GM12878 (cell line): ENCODE measurements at regions not wholly inside any gene's neighbourhood (a gene's known extent, or its start where the extent isn't known, plus 50 kb on each side); places are given as distances from the start of the nearest gene placed in this dataset.

Experiments
- ATAC-seq: fragments of 200-7000 bp; cut with Tn5 transposase; 3 replicates; pipeline ENCODE4 v1.9.1; 2020; ENCODE audit warnings: mild to moderate bottlenecking, moderate library complexity
- BruUV-seq: library from RNA; stranded (reverse); fragments of 400-500 nt; replicated peaks from 2 replicates; lab custom pipeline; 2021; lab: Mats Ljungman, UMichigan
- CTCF ChIA-PET: fragments of 300-600 bp; sonication (Branson Sonifier 250); formaldehyde crosslinking; extraction: SDS; loops from one replicate; lab custom pipeline; 2021; ENCODE audit warnings: inconsistent platforms; lab: Yijun Ruan, JAX
- POLR2A ChIA-PET: fragments of 350-600 bp; formaldehyde crosslinking; extraction: SDS; loops from one replicate; lab custom pipeline; 2021; ENCODE audit warnings: inconsistent platforms; lab: Charles Lee
- RAD21 ChIA-PET: fragments of 300-600 bp; sonication (Branson Sonifier 250); formaldehyde crosslinking; loops from one replicate; lab custom pipeline; 2023; ENCODE audit warnings: antibody characterized with exemption; ENCODE audit not compliant: unreplicated experiment; lab: Charles Lee
- SMC1A ChIA-PET: fragments of 300-600 bp; sonication (Branson Sonifier 250); formaldehyde crosslinking; loops from one replicate; lab custom pipeline; 2023; ENCODE audit not compliant: unreplicated experiment, uncharacterized antibody; lab: Charles Lee
- DNase-seq: peaks from one replicate; pipeline ENCODE4 v3.0.0-alpha.2; 2011; ENCODE audit warnings: low read depth, low spot score
- FAIRE-seq: peaks from 3 replicates; lab custom pipeline; 2011; peaks lifted over from hg19 to GRCh38; lab: Jason Lieb, UNC
- H2AFZ ChIP-seq: 2 replicates; pipeline ENCODE4 v1.6.0; 2011; ENCODE audit warnings: low read depth, low read length, control low read depth; ENCODE audit not compliant: control insufficient read depth
- H3K27ac ChIP-seq: 2 replicates; pipeline ENCODE4 v1.5.1; 2011; ENCODE audit warnings: control low read depth; ENCODE audit not compliant: control insufficient read depth, insufficient read depth
- H3K27me3 ChIP-seq, 2 experiments: replicated peaks in 1 of 2; 2 replicates each; pipeline versions ENCODE4 v1.6.0 to v1.6.1; 2011; ENCODE audit warnings: low read length in 1 of 2; ENCODE audit not compliant: control insufficient read depth in 2 of 2, insufficient read depth in 2 of 2
- H3K36me3 ChIP-seq, 2 experiments: 2 replicates each; pipeline ENCODE4 v1.5.1; 2011; ENCODE audit warnings: low read length in 1 of 2; ENCODE audit not compliant: control insufficient read depth in 2 of 2, insufficient read depth in 2 of 2
- H3K4me1 ChIP-seq: 2 replicates; pipeline ENCODE4 v1.6.1; 2011; ENCODE audit warnings: mild to moderate bottlenecking, low read length, moderate library complexity, mixed read lengths; ENCODE audit not compliant: control insufficient read depth, insufficient read depth
- H3K4me2 ChIP-seq: 2 replicates; pipeline ENCODE4 v1.6.0; 2011; ENCODE audit warnings: control low read depth; ENCODE audit not compliant: control insufficient read depth, insufficient read depth
- H3K4me3 ChIP-seq: fragments of 200-600 bp; sonication (generic); 2 replicates; pipeline ENCODE4 v1.5.1; 2016
- H3K79me2 ChIP-seq: 2 replicates; pipeline ENCODE4 v1.6.0; 2011; ENCODE audit warnings: low read length; ENCODE audit not compliant: control insufficient read depth, insufficient read depth
- H3K9ac ChIP-seq: 2 replicates; pipeline ENCODE4 v1.8.0; 2011; ENCODE audit warnings: low read length, control low read depth, mixed read lengths; ENCODE audit not compliant: control insufficient read depth, insufficient read depth
- H3K9me3 ChIP-seq: replicated peaks from 3 replicates; pipeline ENCODE4 v1.5.1; 2011; ENCODE audit warnings: mild to moderate bottlenecking, low read length; ENCODE audit not compliant: control insufficient read depth, insufficient read depth
- H4K20me1 ChIP-seq: 2 replicates; pipeline ENCODE4 v1.6.0; 2011; ENCODE audit not compliant: control insufficient read depth, insufficient read depth
- ATF7 ChIP-seq: fragments of 450-650 bp; IDR thresholded peaks from 2 replicates; pipeline ENCODE4 v1.6.1; 2016; ENCODE audit warnings: low read depth, mild to moderate bottlenecking
- CBX3 ChIP-seq: fragments of 200-600 bp; sonication (generic); IDR thresholded peaks from 2 replicates; pipeline ENCODE4 v1.6.1; 2016; ENCODE audit warnings: low read depth, borderline replicate concordance
- CHD4 ChIP-seq: fragments of 200-600 bp; sonication (generic); IDR thresholded peaks from 2 replicates; pipeline ENCODE4 v1.6.1; 2016; ENCODE audit warnings: mild to moderate bottlenecking
- CREM ChIP-seq: IDR thresholded peaks from 2 replicates; pipeline ENCODE4 v1.6.1; 2014; ENCODE audit warnings: antibody characterized with exemption, low read depth
- KLF5 ChIP-seq: fragments of 450-650 bp; IDR thresholded peaks from 2 replicates; pipeline ENCODE4 v1.6.1; 2014; ENCODE audit warnings: mild to moderate bottlenecking; ENCODE audit not compliant: partially characterized antibody
- NFIC ChIP-seq: IDR thresholded peaks from 2 replicates; pipeline ENCODE4 v1.6.1; 2012; ENCODE audit warnings: low read depth, mild to moderate bottlenecking, inconsistent platforms, low read length, moderate library complexity
- POU2F2 ChIP-seq: IDR thresholded peaks from 3 replicates; pipeline ENCODE4 v1.6.1; 2011; ENCODE audit warnings: low read depth, mild to moderate bottlenecking, low read length, borderline replicate concordance
- SKIL ChIP-seq: fragments of 450-650 bp; IDR thresholded peaks from 2 replicates; pipeline ENCODE4 v1.6.1; 2017; ENCODE audit warnings: mild to moderate bottlenecking, low read depth, inconsistent platforms; ENCODE audit not compliant: poor library complexity, severe bottlenecking
- TBL1XR1 ChIP-seq: IDR thresholded peaks from 2 replicates; pipeline ENCODE4 v1.6.1; 2012; ENCODE audit warnings: low read depth, low read length, improper control_type of control experiment
- WRNIP1 ChIP-seq: IDR thresholded peaks from 2 replicates; pipeline ENCODE4 v1.6.1; 2011; ENCODE audit warnings: low read depth, low read length, improper control_type of control experiment, borderline replicate concordance
- WGBS: methylation state at CpG from one replicate; pipeline ENCODE4 v1.1.6; 2016; ENCODE audit warnings: low lambda C conversion rate; ENCODE audit not compliant: insufficient replicate concordance, insufficient coverage; ENCODE audit errors: missing lambda C conversion rate; 5-methylcytosine and 5-hydroxymethylcytosine counted together
- in situ Hi-C: fragments of 300-500 bp; cut with MboI; formaldehyde crosslinking; loops from 9 replicates; pipeline ENCODE4 v1.14.3; 2018; ENCODE audit warnings: mixed read lengths
- intact Hi-C: fragments of 100-400 bp; cut with micrococcal nuclease; formaldehyde crosslinking; loops from one replicate; pipeline ENCODE4 v1.14.2; 2022; ENCODE audit not compliant: unreplicated experiment
- TF ChIP-seq, protein P1 (sequence below): fragments of 450-650 bp; conservative IDR thresholded peaks from 2 replicates; pipeline ENCODE4 v1.6.1; 2017; ENCODE audit warnings: mild to moderate bottlenecking, moderate library complexity
- TF ChIP-seq, protein P2 (sequence below): fragments of 450-650 bp; IDR thresholded peaks from 2 replicates; pipeline ENCODE4 v1.6.1; 2017; ENCODE audit warnings: mild to moderate bottlenecking, moderate library complexity
- TF ChIP-seq, protein P3 (sequence below): IDR thresholded peaks from 2 replicates; pipeline ENCODE4 v1.6.1; 2012; ENCODE audit warnings: mild to moderate bottlenecking, low read depth, low read length

DNA sequence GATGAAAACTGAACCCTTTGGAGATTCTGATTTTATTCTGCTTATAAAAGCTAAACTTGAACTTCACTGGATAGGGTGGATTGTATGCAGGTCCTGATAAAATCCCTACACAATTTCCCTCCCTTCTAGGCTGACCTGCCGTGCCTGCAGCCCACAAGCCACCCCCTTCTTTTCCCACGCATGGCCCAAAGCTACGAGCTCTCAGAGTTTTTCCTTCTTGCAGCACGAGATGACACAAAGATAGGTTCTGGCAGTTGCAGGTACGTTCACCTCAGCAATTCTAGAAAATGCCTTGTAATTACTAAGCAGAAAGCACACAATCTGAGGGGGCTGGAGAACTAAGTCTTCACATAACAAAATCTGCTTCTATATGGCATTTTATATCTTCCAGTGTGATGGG is 110.6 kb upstream of the ATP8B1 start:
- 55% methylated on average over 5 of the region's 5 CpGs for WGBS
- no TSS peak for BruUV-seq
- no peak for FAIRE-seq
- no peak for TF ChIP-seq CREM
- no peak for TF ChIP-seq POU2F2
- no peak for TF ChIP-seq SKIL
- TF ChIP-seq, protein P1, sequence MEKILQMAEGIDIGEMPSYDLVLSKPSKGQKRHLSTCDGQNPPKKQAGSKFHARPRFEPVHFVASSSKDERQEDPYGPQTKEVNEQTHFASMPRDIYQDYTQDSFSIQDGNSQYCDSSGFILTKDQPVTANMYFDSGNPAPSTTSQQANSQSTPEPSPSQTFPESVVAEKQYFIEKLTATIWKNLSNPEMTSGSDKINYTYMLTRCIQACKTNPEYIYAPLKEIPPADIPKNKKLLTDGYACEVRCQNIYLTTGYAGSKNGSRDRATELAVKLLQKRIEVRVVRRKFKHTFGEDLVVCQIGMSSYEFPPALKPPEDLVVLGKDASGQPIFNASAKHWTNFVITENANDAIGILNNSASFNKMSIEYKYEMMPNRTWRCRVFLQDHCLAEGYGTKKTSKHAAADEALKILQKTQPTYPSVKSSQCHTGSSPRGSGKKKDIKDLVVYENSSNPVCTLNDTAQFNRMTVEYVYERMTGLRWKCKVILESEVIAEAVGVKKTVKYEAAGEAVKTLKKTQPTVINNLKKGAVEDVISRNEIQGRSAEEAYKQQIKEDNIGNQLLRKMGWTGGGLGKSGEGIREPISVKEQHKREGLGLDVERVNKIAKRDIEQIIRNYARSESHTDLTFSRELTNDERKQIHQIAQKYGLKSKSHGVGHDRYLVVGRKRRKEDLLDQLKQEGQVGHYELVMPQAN, result no peak
- no peak for TF ChIP-seq TBL1XR1
- TF ChIP-seq CBX3, result no peak
- no peak for TF ChIP-seq KLF5
- no peak for TF ChIP-seq ATF7
- no peak for TF ChIP-seq WRNIP1
- no peak for TF ChIP-seq CHD4
- TF ChIP-seq NFIC, result no peak
- TF ChIP-seq, protein P2, sequence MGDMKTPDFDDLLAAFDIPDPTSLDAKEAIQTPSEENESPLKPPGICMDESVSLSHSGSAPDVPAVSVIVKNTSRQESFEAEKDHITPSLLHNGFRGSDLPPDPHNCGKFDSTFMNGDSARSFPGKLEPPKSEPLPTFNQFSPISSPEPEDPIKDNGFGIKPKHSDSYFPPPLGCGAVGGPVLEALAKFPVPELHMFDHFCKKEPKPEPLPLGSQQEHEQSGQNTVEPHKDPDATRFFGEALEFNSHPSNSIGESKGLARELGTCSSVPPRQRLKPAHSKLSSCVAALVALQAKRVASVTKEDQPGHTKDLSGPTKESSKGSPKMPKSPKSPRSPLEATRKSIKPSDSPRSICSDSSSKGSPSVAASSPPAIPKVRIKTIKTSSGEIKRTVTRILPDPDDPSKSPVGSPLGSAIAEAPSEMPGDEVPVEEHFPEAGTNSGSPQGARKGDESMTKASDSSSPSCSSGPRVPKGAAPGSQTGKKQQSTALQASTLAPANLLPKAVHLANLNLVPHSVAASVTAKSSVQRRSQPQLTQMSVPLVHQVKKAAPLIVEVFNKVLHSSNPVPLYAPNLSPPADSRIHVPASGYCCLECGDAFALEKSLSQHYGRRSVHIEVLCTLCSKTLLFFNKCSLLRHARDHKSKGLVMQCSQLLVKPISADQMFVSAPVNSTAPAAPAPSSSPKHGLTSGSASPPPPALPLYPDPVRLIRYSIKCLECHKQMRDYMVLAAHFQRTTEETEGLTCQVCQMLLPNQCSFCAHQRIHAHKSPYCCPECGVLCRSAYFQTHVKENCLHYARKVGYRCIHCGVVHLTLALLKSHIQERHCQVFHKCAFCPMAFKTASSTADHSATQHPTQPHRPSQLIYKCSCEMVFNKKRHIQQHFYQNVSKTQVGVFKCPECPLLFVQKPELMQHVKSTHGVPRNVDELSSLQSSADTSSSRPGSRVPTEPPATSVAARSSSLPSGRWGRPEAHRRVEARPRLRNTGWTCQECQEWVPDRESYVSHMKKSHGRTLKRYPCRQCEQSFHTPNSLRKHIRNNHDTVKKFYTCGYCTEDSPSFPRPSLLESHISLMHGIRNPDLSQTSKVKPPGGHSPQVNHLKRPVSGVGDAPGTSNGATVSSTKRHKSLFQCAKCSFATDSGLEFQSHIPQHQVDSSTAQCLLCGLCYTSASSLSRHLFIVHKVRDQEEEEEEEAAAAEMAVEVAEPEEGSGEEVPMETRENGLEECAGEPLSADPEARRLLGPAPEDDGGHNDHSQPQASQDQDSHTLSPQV, result no peak
- TF ChIP-seq, protein P3, sequence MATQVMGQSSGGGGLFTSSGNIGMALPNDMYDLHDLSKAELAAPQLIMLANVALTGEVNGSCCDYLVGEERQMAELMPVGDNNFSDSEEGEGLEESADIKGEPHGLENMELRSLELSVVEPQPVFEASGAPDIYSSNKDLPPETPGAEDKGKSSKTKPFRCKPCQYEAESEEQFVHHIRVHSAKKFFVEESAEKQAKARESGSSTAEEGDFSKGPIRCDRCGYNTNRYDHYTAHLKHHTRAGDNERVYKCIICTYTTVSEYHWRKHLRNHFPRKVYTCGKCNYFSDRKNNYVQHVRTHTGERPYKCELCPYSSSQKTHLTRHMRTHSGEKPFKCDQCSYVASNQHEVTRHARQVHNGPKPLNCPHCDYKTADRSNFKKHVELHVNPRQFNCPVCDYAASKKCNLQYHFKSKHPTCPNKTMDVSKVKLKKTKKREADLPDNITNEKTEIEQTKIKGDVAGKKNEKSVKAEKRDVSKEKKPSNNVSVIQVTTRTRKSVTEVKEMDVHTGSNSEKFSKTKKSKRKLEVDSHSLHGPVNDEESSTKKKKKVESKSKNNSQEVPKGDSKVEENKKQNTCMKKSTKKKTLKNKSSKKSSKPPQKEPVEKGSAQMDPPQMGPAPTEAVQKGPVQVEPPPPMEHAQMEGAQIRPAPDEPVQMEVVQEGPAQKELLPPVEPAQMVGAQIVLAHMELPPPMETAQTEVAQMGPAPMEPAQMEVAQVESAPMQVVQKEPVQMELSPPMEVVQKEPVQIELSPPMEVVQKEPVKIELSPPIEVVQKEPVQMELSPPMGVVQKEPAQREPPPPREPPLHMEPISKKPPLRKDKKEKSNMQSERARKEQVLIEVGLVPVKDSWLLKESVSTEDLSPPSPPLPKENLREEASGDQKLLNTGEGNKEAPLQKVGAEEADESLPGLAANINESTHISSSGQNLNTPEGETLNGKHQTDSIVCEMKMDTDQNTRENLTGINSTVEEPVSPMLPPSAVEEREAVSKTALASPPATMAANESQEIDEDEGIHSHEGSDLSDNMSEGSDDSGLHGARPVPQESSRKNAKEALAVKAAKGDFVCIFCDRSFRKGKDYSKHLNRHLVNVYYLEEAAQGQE, result no peak

More for the DNA sequence above, 110.6 kb upstream of the ATP8B1 start:
- Histone ChIP-seq H3K4me3 (no peak overlapping the region), H3K27ac (no peak overlapping the region), H3K4me1 (peaks cover 4% of the 10 kb centered on the region; the same call in 1 of the 2 replicates), H3K36me3 (no peaks in the 10 kb centered on the region), H3K79me2 (no peaks in the 10 kb centered on the region), H3K9me3 (no peaks in the 10 kb centered on the region; the same call in 2 of the 3 replicates), H3K9ac (no peak overlapping the region), H4K20me1 (no peaks in the 10 kb centered on the region), H3K27me3 (no peaks in the 10 kb centered on the region), H2AFZ (no peak overlapping the region), H3K4me2 (no peak overlapping the region)
- intact Hi-C loops, result no loop called here
- ChIA-PET POLR2A (interaction anchor here (0.6 kb wide), 1 partner anchor 20 kb away, joined by 4 read pairs; no protein-coding TSS in a partner anchor), SMC1A (no interaction called here), RAD21 (no interaction called here), CTCF (interaction anchor here (0.9 to 1.5 kb wide), 3 partner anchors 19 to 204 kb away, joined by 3 read pairs; no protein-coding TSS in a partner anchor)
- DNase-seq, result no peak
- in situ Hi-C loops, result no loop called here
- no peak for ATAC-seq
